HepG2 (cell line): ENCODE measurements at regions not wholly inside any gene's neighbourhood (a gene's known extent, or its start where the extent isn't known, plus 50 kb on each side); places are given as distances from the start of the nearest gene placed in this dataset.

Experiments used
- AGO1 ChIP-seq: fragments of 200-400 bp; formaldehyde crosslinking; IDR thresholded peaks from 2 replicates; pipeline ENCODE4 v1.6.1; 2017; ENCODE audit warnings: mild to moderate bottlenecking, low read depth, low read length, moderate library complexity; ENCODE audit not compliant: poor library complexity, severe bottlenecking
- AHDC1 ChIP-seq: sonication (generic); formaldehyde crosslinking; IDR thresholded peaks from 2 replicates; pipeline ENCODE4 v1.5.1; 2020; ENCODE audit warnings: mild to moderate bottlenecking, missing genetic modification reagents, borderline replicate concordance
- BCLAF1 ChIP-seq: fragments of 450-650 bp; IDR thresholded peaks from 2 replicates; pipeline ENCODE4 v1.6.1; 2017; ENCODE audit warnings: mild to moderate bottlenecking
- HBP1 ChIP-seq: IDR thresholded peaks from 2 replicates; pipeline ENCODE4 v1.6.1; 2016; ENCODE audit warnings: low read depth, control low read depth
- THAP8 ChIP-seq: sonication (generic); formaldehyde crosslinking; IDR thresholded peaks from 2 replicates; pipeline ENCODE4 v1.5.1; 2020; ENCODE audit warnings: missing genetic modification reagents, mild to moderate bottlenecking, borderline replicate concordance
- TP53 ChIP-seq: sonication (generic); formaldehyde crosslinking; conservative IDR thresholded peaks from 2 replicates; pipeline ENCODE4 v1.4.0; 2020; ENCODE audit warnings: missing genetic modification reagents
- ZNF275 ChIP-seq: sonication (generic); formaldehyde crosslinking; IDR thresholded peaks from 2 replicates; pipeline ENCODE4 v1.8.0; 2022; ENCODE audit warnings: missing genetic modification reagents, mild to moderate bottlenecking, inconsistent platforms, borderline replicate concordance
- ZNF317 ChIP-seq: sonication (generic); formaldehyde crosslinking; IDR thresholded peaks from 2 replicates; pipeline ENCODE4 v1.5.0; 2020; ENCODE audit warnings: mild to moderate bottlenecking, missing genetic modification reagents

GRCh38 chr10:3889961-3890522, 105.0 kb upstream of the KLF6 start (continued):
- TF ChIP-seq ZNF275 (CRISPR knock-in tag) (no peak), BCLAF1 (no peak), AHDC1 (CRISPR knock-in tag) (peak; percentile 84; the same call in 1 of the 2 replicates), ZNF317 (CRISPR knock-in tag) (peak; percentile 53; the same call in 1 of the 2 replicates), AGO1 (no peak), THAP8 (CRISPR knock-in tag) (no peak), HBP1 (CRISPR knock-in tag) (no peak), TP53 (no peak)
